Hepatocyte (in vitro differentiated cells): ENCODE measurements at regions not wholly inside any gene's neighbourhood (a gene's known extent, or its start where the extent isn't known, plus 50 kb on each side); places are given as distances from the start of the nearest gene placed in this dataset.

Experiments used
- DNase-seq: peaks from one replicate; pipeline ENCODE4 v3.0.0-alpha.2; 2016; ENCODE audit warnings: low spot score
- H2AFZ ChIP-seq: fragments of 200-600 bp; sonication (generic); 2 replicates; pipeline ENCODE4 v1.6.0; 2016; ENCODE audit warnings: antibody characterized with exemption, mild to moderate bottlenecking
- H3K27ac ChIP-seq: fragments of 200-600 bp; sonication (generic); 2 replicates; pipeline ENCODE4 v1.5.1; 2016; ENCODE audit warnings: mild to moderate bottlenecking
- H3K27me3 ChIP-seq: fragments of 200-600 bp; sonication (generic); 2 replicates; pipeline ENCODE4 v1.6.1; 2016
- H3K36me3 ChIP-seq: fragments of 200-600 bp; sonication (generic); replicated peaks from 2 replicates; pipeline ENCODE4 v1.5.1; 2016; ENCODE audit warnings: low read depth; ENCODE audit not compliant: insufficient read depth
- H3K4me1 ChIP-seq: fragments of 200-600 bp; sonication (generic); 2 replicates; pipeline ENCODE4 v1.5.1; 2016; ENCODE audit warnings: mild to moderate bottlenecking, moderate library complexity; ENCODE audit not compliant: insufficient read depth
- H3K4me2 ChIP-seq: fragments of 200-600 bp; sonication (generic); 2 replicates; pipeline ENCODE4 v1.6.0; 2016
- H3K4me3 ChIP-seq: fragments of 200-600 bp; sonication (generic); 2 replicates; pipeline ENCODE4 v1.5.1; 2016; ENCODE audit warnings: mild to moderate bottlenecking
- H3K79me2 ChIP-seq: fragments of 200-600 bp; sonication (generic); 2 replicates; pipeline ENCODE4 v1.6.0; 2017; ENCODE audit warnings: mild to moderate bottlenecking
- H3K9me2 ChIP-seq: fragments of 200-600 bp; sonication (generic); replicated peaks from 2 replicates; pipeline ENCODE4 v1.6.0; 2017; ENCODE audit warnings: mild to moderate bottlenecking; ENCODE audit not compliant: insufficient read depth
- H3K9me3 ChIP-seq: fragments of 200-600 bp; sonication (generic); 2 replicates; pipeline ENCODE4 v1.5.1; 2016; ENCODE audit warnings: low read depth, mild to moderate bottlenecking
- H4K20me1 ChIP-seq: fragments of 200-600 bp; sonication (generic); 2 replicates; pipeline ENCODE4 v1.6.0; 2016; ENCODE audit warnings: mild to moderate bottlenecking; ENCODE audit not compliant: insufficient read depth, poor library complexity, severe bottlenecking
- CTCF ChIP-seq: fragments of 200-600 bp; sonication (generic); IDR thresholded peaks from 2 replicates; pipeline ENCODE4 v1.5.1; 2016; ENCODE audit warnings: antibody characterized with exemption, mild to moderate bottlenecking; ENCODE audit not compliant: poor library complexity
- EZH2 ChIP-seq: fragments of 200-600 bp; sonication (generic); IDR thresholded peaks from 2 replicates; pipeline ENCODE4 v1.6.1; 2016; ENCODE audit warnings: antibody characterized with exemption, mild to moderate bottlenecking, borderline replicate concordance
- EZH2phosphoT487 ChIP-seq: fragments of 200-600 bp; sonication (generic); IDR thresholded peaks from one replicate; pipeline ENCODE4 v1.6.1; 2018; ENCODE audit warnings: antibody characterized with exemption, mild to moderate bottlenecking, low read depth, moderate library complexity; ENCODE audit not compliant: unreplicated experiment, severe bottlenecking
- WGBS: methylation state at CpG from one replicate; pipeline ENCODE4 v1.1.6; 2016; ENCODE audit warnings: low lambda C conversion rate; ENCODE audit errors: missing lambda C conversion rate; 5-methylcytosine and 5-hydroxymethylcytosine counted together

DNA sequence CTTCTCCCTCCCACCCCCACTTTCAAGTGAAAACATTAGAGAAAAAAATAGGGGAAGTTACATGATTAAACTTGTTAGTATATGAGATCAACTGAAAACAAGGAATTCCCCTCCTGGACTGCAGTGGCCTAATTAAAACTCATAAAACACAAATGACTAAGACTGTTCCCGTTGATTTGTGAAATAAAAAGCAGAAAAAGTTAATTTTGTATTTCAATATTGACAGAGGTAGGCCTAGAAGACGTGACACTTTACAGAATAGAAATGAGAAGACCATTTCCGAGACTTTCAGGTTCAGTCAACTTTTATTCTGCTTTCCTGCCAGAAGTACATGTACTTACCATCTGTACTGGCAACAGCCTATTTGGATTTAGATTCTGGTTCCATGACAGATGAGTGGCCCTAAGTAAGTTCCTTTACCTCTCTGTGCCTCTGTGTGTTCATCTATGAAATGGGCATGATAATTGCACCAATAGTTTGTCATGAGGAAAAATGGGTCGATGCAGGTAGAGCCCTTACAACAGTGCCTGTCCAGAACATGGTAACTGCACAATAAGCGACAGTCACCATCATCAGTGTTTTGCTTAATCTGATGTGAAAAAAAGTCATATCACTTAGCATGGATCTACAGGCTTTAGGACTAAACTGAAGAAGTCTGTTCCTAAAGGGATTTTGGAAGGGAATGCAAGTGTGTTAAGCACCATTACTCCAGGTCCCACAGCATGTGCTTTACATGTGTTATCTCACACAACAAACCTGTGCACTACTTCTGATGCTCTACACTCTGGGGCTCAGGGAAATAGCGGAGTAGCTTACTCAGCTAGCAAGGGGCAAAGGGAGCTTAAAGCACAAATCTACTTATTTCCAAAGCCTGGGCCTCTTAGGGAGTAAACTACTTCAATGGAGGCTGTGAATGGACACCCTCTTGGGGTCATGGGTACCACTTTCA lies 562.3 kb upstream of the DIPK2B start:
- H3K4me3 ChIP-seq, result no peak overlapping the region
- H2AFZ ChIP-seq, result no peak overlapping the region
- H3K79me2 ChIP-seq, result peaks cover 68% of the 10 kb centered on the region
- no peaks in the 10 kb centered on the region for H3K9me3 ChIP-seq
- H3K9me2 ChIP-seq, result no peaks in the 10 kb centered on the region
- no peaks in the 10 kb centered on the region for H4K20me1 ChIP-seq
- H3K27me3 ChIP-seq, result no peaks in the 10 kb centered on the region
- WGBS, result 71% methylated on average over 6 of the region's 6 CpGs
- no peak overlapping the region for H3K4me2 ChIP-seq
- H3K4me1 ChIP-seq, result peaks cover 8% of the 10 kb centered on the region
- no peak for DNase-seq
- no peak overlapping the region for H3K27ac ChIP-seq
- TF ChIP-seq EZH2phosphoT487, result no peak
- TF ChIP-seq EZH2, result no peak
- TF ChIP-seq CTCF, result no peak
- H3K36me3 ChIP-seq, result no peaks in the 10 kb centered on the region

DNA sequence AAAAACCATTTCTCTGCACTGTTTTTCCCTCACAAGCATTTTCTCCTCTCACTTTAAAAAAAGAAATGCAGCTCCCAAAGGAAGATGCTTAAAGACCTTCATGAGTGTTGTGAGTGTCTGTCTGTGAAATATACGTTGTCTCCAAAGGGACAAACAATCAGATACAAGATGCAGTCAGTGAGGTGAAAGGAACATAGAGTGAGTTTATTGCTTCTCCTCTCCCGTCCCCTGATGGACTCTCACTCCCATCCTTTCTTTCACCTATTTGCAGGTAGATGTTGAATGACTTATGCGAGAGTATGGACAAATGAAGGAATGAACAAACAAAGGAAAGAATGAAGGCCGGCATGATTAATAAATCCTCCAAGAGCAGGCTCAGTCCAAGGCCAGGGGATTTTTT lies 561.2 kb upstream of the DIPK2B start:
- H3K79me2 ChIP-seq, result peaks cover 60% of the 10 kb centered on the region
- no peaks in the 10 kb centered on the region for H3K9me3 ChIP-seq

GRCh38 chrX:45760187-45760742 lies 559.6 kb upstream of the DIPK2B start:
- WGBS, result 74% methylated on average over 10 of the region's 10 CpGs
- TF ChIP-seq EZH2, result no peak
- no peaks in the 10 kb centered on the region for H4K20me1 ChIP-seq
- H3K9me3 ChIP-seq, result no peaks in the 10 kb centered on the region
- H3K4me1 ChIP-seq, result peaks cover 8% of the 10 kb centered on the region
- H3K4me2 ChIP-seq, result no peak overlapping the region
- DNase-seq, result no peak
- H3K4me3 ChIP-seq, result no peak overlapping the region
- no peak overlapping the region for H3K27ac ChIP-seq
- H3K36me3 ChIP-seq, result no peaks in the 10 kb centered on the region
- H3K9me2 ChIP-seq, result no peaks in the 10 kb centered on the region
- no peak overlapping the region for H2AFZ ChIP-seq
- no peaks in the 10 kb centered on the region for H3K27me3 ChIP-seq
- peaks cover 49% of the 10 kb centered on the region for H3K79me2 ChIP-seq

More for the DNA sequence above, 561.2 kb upstream of the DIPK2B start:
- no peaks in the 10 kb centered on the region for H4K20me1 ChIP-seq
- TF ChIP-seq EZH2, result no peak
- TF ChIP-seq EZH2phosphoT487, result no peak
- no peak for TF ChIP-seq CTCF
- no peak for DNase-seq
- peaks cover 8% of the 10 kb centered on the region for H3K4me1 ChIP-seq
- no peak overlapping the region for H3K27ac ChIP-seq
- WGBS, result 79% methylated on average over 4 of the region's 4 CpGs
- H3K36me3 ChIP-seq, result no peaks in the 10 kb centered on the region
- H2AFZ ChIP-seq, result no peak overlapping the region
- H3K4me3 ChIP-seq, result no peak overlapping the region
- no peaks in the 10 kb centered on the region for H3K9me2 ChIP-seq
- H3K27me3 ChIP-seq, result no peaks in the 10 kb centered on the region
- no peak overlapping the region for H3K4me2 ChIP-seq

- no peak for DNase-seq
- no peaks in the 10 kb centered on the region for H3K4me1 ChIP-seq
- no peaks in the 10 kb centered on the region for H3K36me3 ChIP-seq
- WGBS, result 72% methylated on average over 3 of the region's 3 CpGs
- H3K9me2 ChIP-seq, result no peaks in the 10 kb centered on the region
- H3K4me3 ChIP-seq, result no peak overlapping the region
- H4K20me1 ChIP-seq, result no peaks in the 10 kb centered on the region
- no peaks in the 10 kb centered on the region for H3K27me3 ChIP-seq
- no peak overlapping the region for H3K4me2 ChIP-seq
- no peaks in the 10 kb centered on the region for H3K9me3 ChIP-seq
- peaks cover 41% of the 10 kb centered on the region for H3K79me2 ChIP-seq
- no peak overlapping the region for H2AFZ ChIP-seq
- no peak overlapping the region for H3K27ac ChIP-seq
- TF ChIP-seq CTCF, result no peak
- no peak for TF ChIP-seq EZH2
- TF ChIP-seq EZH2phosphoT487, result no peak
These were observed 558.2 kb upstream of the DIPK2B start for GRCh38 chrX:45758738-45759397.
